Fibroblast of skin of back (primary cell): ENCODE measurements at regions not wholly inside any gene's neighbourhood (a gene's known extent, or its start where the extent isn't known, plus 50 kb on each side); places are given as distances from the start of the nearest gene placed in this dataset.
A peak's percentile ranks its signal among the peaks of the same experiment; 100 is the strongest.

Experiments
- DNase-seq: peaks from one replicate; pipeline ENCODE4 v3.0.0-alpha.2; 2013

DNA sequence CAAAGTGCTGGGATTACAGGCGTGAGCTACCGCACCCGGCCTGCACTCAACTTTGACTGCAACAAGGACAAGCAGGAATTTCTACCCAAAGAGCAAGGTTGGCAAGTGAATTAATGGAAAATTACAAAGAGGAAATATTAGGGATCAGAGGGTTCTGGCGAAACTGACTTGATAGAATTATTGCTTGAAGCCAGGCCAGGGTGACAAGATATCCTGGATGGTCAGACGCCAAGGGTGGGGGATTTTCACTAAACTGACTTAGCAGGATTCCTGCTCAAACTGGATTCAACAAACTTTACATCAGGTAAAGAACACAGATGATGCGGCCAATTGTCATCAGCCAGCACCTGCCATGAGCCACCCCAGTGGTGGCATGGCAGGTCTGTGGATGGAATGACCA is 603.6 kb upstream of the MGMT start:
- no peak for DNase-seq

DNA sequence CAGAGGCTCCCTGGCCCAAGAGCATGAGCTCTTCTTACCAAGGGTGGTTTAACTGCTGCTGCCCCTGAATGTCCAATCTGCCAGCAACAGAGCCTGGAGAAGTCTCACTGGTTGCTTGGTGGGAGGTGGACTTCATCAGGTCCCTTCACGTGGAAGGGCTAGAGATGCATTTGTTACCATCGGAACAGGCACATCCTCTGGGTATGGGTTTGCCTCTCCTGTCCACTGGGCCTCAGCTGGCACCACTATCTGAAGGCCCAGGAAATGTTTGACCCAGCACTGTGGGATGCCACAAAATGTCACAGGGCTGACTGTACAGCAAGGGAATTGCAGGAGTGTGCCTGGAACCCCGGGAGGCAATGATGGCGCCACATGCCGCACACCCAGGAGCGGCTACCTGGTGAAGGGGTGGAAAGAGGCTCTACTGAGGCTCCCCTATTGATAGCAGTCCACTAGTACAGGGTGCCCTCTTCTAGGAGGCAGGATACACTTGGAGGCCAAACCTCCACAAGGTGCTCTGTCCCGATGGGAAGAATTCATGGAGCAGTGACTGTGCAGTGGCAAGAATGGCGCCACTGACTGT is 603.1 kb upstream of the MGMT start:
- no peak for DNase-seq

DNA sequence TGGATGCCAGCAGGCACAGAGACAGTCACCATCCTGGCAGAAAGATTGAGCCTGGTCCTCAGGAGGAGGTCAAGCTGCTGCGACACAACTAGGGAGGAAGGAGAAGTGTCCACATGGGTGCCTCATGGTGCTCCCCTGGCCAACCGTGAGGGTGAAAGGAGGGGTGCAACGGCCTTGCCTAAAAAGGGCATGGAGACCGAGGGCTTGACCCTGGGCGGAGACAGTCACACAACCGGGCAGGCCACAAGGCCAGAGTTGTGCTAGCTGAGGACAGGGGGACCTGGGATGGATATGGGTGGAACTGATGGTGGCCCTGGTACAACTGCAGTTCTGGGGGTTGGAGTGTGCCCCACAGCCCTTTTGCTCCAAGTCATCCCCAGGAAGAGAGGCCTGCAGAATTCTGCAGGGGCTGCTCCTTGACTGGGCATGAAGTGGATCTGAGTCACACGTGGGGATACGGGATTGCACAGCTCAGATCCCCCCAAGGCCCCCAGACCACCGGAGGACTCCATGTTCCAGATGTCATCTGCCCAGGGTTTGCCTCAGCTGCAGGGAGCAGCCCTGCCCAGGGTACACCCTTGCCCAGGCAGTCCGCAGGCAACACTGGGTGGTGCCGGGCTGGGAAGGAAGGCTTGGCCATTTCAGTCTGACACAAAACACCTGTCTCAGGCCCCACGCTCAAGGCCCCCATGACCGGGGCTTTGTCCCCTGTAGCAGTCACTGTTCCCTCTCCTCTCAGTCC is 602.3 kb upstream of the MGMT start:
- no peak for DNase-seq

DNA sequence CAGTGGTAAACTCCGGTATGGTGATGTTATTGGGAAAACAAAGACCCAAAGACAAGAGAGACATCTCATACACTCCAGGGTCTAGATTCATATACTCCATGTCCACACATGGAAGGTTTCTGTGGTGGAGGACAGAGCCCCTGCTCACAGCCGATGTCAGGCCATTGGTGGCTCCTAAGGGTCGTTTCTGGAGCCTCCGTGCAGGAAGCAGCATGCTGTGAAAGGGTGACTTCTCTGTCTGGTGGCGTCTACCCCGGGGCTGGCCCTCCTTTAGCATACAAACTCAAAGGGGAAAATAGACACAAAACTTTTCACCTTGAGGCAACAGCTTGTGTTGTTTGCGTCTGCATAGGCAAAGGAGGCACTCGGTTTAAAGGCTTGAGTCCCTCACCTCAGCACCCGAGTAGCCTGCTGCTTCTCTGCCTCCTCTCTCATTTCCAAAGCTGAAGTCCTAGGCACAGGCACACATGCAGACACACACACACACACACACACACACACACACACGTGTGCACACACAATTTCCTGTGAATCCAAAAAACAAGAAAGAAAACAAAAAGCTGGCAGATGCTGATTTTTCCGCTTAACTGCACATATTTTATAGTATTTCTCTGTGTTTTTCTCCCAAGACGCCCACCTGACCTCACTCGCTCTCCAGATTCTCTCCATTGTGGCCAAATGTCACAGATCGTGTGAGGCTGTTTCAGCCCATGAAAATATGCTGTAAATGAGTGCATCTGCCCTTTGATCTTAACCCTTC is 601.4 kb upstream of the MGMT start:
- no peak for DNase-seq

DNA sequence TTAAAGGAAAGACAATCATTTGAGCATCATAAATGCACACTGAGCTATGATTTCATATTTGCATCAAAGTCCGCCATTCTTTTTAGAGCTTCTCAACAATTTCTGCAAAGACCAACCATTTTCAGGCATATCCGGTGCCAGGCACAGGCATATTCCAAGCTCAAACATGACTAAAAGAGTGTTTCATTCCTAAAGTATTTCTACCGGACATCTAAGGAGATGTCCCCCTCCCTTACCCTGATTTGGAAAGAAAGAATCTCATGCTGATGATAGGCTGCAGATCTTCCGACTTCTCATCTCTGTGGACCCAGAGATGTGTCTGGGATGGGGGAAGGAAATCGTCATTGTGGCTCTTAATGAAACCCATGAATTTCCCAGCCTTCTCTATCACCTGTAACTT is 600.5 kb upstream of the MGMT start:
- peak; percentile 10 for DNase-seq

DNA sequence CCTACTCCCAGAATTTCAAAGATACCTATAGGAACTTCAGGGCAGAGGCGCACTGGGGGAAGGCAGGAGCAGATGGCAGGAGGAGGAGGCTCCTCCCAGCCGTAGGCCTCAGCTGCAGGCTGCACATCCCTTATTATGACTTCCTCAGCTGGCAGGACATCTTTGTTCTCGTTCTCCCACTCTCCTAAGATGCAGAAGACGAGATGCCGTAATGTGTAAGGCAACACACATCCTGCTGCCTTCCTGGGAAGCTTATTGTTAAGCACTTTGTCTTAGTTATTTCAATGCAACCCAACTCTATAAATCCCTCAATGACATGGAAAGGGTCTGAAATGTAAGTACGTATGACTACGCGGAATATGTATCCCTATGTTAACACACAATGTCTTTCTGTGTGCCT is 599.8 kb upstream of the MGMT start:
- DNase-seq: no peak

DNA sequence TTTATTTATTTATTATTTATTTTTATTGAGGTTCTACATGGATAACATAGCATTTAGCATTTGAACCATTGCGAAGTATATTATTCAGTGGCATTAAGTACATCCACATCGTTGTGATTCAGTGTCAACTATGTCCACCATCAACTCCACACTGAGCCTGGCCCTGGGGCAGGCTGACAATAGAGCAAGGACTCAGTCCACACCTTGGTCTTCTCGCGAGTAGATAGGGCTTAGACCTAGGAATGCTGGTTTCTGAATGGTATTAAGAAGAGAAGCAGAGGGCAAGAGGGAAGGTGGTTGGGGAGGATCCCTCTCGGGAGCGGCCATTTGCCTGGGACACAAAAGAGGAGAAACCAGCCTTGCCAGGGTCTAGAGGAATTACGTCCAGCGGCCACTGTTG is 599.2 kb upstream of the MGMT start:
- DNase-seq: no peak

DNA sequence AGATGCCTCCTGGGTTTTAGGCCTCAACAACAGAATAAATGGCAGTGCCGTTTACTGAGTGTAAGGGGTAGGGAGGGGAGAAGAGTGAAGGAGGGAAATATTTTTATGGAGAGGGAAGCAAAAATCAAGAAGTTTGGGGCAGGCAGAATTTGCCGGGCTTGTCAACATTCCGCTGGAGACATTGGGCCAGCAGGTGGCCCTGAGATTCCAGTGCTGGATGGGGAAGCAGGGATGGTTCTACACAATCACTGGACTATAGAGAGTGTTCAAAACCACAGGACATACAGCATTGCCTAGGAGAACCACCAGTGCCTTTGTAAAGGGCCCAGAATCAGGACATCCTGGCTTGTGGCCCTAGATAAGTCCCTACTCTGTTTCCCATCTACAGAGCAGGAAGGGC is 598.6 kb upstream of the MGMT start:
- no peak for DNase-seq

DNA sequence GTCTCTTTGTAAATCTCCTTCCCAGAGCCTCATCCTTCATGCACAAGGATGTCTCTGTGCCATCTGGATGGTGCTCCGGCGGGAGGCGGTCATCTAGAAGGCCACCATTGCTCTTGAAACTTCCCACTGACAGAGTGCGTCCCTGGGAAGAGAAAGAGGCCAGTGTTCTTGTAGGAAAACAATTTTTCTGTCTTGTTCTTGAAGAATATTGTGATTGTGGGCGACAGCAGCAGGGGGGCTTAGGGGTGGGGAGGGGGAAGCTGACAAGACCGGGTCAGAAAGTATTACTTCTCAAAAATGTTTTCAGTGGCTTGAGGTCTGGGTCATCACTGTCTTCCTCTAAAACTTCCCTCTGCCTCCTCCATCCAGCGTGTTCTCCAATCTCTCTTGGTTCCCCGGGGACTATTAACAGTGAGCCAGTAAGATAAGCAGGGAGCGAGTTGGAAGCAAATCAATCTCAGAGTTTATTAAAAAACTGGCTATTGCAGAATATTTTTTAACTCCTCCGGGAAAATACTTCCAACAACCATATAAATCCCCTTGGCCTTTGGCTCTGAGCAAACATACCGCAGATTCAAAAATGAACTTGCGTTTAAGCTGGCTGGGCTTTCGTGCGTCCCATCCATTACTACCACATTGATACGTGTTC is 597.8 kb upstream of the MGMT start:
- no peak for DNase-seq

DNA sequence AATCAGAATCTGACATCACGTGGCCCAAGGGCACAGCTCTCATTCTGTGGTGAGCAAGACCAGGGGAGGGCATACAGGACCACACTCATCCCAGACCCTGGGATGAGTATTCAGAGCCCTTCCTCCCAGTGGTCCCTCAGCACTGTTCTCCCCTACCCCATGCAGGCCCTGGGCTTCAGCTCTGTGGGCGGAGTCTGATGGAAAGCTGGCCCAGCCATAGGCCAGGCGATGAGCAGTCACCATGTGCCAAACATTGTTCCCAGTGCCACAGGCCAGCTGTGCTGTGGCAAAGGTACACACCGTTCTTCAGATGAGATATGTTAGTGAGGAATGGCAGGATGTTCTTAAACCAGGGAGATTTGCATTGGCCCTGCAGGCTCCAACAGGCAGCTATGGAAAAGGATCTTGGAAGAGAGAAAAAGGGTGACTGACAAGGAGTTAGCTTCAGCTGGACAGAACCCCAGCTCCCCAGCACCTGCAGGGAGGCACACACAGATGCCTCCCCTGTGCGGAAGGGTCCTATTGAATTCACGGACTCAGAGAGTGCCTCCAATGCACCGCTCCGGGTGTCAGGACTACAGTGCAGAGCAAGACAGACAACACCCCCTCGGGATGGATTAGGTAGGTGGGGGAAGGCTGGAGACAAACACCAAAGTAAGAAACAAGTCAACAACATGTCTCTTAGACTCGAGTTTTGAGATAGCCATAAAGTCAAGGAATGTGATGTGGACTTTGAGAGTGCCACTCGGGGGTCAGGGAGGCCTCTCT is 596.0 kb upstream of the MGMT start:
- no peak for DNase-seq

DNA sequence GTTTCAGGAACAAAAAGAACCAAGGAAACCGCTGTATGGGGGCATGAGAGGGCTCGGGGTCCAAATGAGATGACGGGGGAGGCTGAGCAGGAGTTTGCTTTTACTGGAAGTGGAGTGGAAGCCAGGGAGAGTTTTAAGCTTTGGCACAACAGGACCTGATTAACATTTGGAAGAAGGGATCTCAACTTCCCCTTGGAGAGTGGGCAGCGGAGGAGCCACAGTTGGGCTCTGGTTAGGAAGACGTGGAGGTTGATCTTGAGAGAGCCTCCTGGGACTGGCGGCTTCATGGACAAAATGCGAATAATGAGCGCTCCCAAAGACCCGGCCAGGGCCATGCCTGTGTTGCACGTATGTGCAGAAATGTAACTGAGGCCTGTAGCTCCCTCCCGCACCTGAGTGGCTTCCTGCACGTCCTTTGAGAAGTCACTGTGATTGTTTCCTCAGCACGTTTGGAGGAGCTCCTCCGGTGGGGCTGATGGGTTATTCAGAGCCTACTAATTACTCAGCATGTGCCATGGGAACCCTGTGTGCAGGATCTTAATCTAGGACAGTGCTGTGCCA is 595.3 kb upstream of the MGMT start:
- DNase-seq: no peak

DNA sequence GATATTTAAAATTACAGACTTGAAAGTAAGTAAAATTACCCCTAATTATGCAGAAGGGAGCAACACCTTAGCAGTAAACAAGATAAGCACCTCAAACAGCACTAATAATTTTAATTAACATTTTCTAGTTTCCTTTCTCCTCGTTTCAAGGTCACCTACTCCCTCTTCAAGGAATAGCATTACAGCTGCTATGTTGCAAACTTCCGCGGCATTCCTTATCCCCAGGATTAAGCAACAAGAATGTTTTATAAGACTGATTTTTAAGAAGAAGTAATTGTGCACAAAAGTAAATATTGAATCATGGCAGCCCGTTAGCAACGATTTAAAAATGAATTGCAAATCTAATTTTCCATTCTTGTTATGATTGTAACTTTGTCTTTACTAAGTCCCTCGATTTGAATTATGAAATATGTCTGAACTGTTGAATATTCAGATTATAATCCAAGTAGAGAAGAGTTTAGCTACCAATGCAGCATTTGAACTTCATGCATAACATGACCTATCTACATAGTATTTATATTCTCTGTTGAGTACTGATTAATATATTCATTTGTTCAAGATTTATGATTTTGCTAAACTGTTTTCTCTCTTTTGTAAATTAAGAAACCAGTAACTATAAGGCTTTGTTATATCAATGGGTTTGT is 593.5 kb upstream of the MGMT start:
- DNase-seq: no peak

DNA sequence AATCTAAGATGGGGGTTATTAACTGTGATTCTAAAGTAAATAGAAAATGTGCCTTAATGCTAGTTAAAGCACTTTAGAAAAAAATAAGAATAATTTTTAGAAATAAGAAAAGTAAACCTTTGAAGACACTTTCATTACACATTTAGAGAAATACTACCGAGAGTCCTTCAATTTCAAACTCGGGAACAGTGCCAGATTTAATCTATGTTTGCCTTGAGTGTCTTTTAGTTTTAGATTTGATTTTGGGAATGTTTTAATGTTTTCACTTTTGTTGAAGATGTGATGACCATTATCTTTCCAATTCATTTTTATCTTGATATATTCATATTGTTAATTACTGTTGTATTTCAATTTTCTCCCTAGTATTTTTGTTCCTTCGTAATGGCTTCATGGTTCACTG is 592.7 kb upstream of the MGMT start:
- DNase-seq: no peak

DNA sequence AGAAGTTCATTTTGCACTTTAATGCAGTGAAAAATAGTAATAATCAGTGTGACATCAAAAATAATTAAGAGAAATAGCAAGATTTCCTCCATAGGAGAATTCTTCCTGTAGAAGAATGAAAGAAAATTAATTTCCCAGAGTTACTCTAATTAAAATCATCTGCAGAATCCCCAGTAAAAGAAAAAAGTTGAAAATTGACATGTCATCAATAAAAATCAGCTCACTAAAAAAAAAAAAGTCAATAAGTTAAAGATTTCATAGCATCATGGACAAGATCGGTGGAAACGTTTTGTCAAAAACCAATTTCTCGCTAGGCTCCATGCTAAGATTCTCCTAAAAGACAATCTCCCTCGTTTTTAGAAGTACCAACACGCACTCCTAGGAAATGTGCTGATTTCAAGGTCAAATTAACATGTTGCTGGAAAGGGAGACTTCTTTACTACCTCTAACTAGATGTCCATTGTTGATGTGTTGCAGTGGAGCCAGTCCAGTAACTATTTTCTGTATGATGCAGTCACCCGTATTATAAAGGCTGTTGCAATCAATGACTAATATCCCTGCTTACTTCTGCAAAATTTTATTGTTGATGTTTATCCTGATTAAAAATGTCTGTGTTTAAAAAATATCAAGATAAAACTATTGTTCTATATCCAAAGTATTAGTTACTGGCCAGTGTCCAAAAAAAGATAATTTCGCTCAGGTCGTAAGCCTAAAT is 591.9 kb upstream of the MGMT start:
- DNase-seq: no peak

DNA sequence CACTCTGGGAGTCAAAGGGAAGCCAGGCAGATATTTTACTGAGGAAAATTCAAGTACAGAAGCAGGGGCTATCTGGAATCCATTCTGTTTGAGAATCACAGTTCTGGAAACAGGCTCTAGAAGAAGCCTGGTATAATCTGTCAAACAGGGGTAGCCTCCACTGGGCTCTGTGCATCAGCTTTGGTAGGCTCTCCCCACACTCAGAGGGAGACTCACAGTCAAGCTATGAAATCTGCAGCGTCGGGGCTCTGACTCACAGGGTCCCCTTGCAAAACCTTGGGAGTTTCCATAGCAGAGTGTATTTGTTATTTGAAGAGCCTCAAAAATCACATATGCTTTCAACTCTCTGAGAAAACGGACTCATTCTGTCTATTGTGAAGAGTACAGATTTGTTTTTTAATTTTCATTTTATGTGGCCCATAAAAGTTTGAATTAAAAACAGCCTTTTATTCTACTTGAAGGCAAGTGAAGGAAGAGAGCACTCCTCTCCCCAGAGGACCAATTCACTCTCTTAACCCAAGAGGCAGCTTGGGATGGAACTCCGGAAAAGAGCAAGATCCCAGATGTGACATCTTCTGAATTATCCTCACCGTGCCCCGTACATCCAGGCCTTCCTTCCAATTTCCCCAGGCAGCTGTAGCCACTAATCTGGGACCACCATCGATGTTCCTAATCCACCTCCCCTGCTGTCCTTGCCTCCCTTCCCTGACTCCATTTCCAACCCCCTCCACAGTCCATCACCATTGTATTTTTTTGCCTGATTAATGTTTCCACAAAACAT is 590.9 kb upstream of the MGMT start:
- DNase-seq: peak; percentile 72

DNA sequence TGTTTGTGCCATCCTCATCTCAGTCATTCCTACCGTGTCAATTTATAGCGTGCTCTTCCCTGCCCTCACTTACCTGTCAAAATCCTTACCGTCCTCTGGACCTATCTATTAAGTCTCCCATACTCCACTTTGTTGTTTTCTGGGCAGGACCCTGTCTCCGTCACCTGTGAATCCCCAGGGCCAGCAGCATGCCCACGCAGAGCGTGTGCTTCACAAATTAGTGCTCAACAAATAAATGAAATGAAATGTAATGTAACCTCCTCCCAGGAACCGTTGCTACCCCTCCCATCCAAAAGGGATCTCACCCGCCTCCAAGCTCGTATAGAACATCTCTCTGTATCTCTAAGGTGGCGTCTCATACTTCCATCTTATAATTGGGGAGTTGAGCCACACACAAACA is 589.9 kb upstream of the MGMT start:
- DNase-seq: no peak

DNA sequence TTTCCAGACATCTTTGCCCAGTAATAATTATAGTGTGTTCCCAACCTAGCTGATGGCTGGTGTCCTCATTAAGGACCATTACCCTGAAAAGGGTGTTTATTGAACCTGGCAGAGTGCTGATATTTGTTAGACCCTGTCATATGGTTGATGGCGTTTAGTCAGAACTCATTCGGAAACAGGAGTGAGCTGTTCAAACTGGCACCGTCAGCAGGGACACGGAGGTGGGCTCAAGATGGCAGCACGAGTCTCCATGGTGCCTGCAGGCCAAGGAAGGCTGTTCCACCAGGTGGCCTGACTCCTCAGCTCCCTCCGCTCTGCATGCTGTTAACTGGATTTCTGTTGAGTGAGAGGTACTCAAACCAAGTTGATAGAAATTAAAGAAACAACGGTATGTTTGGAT is 589.1 kb upstream of the MGMT start:
- no peak for DNase-seq

DNA sequence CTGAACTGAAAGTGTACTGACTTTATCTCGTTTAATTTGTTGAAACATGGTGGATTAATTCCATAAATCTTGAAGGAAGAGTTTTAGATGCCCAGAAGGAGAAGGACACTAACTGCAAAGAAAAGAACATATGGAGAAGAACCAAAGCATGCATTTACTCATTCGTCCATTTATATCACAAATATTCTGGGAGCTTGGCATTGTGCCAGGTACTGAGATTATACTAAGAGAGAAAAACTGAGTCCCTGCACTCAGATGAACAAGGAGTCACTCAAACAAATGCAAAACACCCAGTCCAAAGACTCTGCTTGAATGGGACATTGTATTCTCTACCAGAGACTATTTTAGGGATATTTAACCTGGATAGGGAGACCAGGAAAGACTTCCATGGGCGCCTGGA is 588.0 kb upstream of the MGMT start:
- no peak for DNase-seq

DNA sequence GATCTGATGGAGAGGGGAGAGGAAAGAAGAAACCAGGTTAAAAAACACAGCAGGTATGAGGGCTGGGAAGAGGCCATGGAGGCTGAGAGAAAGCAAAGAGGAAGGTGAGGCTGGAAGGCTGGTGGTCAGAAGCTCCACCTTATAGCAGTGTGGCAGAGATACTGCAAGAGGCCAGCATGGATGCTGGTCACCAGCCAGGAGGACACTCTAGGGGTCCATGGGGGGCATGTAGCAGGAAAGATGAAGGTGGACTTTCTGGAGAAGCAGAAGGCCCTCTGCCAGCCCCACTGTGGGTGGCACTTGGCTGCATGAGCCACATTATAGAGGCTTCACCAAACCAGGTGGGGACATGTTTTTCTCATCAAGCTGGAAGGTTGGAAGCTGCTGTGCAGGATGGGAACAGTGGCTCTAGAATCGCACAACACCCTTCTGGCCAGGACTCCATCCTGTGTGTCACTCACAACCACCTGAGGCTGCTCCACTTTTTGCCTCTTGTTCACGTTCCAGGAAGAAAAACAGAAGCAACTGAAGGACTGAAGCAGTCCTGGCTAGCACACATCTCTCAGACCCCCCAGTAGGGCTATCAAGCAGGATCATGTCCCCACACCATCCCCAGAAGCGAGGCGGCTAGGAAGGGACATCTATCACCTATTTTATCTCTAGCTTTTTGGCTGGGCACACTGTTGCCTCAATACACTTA is 587.5 kb upstream of the MGMT start:
- no peak for DNase-seq
